GM19463 (cell line): ENCODE measurements at regions not wholly inside any gene's neighbourhood (a gene's known extent, or its start where the extent isn't known, plus 50 kb on each side); places are given as distances from the start of the nearest gene placed in this dataset.

Experiments
- ATAC-seq: cut with Tn5 transposase; IDR thresholded peaks from one replicate; pipeline ENCODE4 v1.9.1; 2021; ENCODE audit warnings: mild to moderate bottlenecking, moderate library complexity; ENCODE audit not compliant: unreplicated experiment

DNA sequence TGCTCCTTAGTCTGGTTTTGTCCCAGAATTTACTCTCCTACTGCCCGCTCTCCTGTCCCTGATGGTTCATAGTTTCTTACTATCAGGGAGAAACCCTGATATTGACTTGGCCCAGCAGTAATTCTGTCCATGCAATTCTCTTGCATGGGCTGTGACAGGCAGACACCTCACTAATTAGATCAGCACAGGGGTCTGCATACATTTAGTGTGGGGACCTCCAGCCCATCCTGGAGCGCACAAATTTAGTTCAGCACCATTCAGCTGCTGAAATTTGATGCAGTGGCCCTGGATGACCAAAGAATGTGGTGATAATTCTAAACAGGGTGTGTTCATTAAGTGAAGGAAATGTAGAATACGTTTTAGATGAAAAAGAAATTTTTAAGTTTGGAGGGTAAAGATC lies 555.5 kb upstream of the TBL1XR1 start:
- no peak for ATAC-seq

DNA sequence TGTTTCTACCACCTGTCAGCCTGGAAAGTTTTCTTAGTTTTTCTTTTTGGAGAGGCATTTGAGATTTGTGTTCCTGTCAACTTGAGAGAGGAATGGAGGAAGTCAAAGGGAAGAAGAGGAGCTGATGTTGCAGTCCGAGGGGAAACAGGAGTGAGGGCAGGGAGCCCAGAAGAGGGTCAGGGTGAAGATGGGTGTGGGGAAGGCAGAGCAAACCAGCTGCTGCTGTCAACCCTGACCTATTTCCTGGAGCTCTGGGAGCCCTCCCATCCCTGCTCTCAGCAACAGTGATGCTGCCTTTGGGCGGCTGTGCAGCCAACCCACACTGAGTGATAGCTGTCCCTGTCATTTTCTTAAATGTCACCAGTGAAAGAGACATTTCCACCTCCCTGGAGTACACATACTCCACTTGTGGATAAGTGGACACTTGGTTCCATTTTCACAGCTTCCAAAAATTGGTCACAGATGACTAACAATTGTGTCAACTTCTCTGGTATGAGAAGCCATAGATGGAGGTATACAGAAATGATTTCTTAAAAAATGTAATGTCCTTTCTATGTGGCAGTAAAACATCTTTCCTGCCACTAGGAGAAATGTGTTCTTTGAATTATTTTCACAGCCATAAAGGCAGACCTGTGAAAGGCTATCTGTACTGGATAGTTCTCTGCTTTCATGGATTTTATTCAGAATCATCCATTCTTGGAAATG lies 556.3 kb upstream of the TBL1XR1 start:
- ATAC-seq = no peak

DNA sequence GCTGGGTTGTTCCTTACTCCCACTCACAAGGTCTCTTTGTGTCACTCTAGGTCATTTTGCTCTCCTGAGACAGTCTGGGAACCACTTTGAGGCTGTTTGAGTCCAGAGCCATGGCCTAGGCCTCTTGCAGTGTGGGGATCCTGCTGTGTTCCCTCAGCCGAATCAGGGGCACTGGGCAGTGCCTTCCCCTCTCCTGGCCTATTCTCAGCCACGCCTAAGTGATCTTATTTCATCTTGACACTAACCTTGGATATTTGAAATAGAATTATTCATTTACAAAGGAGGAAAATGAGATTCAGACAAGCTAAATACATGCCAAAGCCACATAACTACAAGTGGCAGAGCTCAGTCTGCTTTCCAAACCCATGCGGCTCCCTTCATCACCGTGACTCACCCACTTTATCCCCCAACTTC lies 557.2 kb upstream of the TBL1XR1 start:
- no peak for ATAC-seq

DNA sequence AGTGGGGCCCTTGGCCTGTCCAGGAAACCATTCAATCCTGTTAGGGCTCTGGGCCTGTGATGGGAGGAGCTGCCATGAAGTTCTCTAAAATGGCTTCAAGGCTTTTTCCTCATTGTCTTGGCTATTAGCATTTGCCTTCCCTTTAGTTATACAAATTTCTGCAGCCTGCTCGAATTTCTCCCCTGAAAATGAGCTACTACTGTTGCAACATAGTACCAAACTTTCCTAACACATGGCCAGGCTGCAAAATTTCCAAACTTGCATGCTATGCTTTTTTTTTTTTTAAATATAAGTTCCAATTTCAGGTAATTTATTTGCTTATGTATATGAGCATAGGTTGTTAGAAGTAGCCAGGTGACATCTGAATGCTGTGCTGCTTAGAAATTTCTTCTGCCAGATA lies 560.8 kb upstream of the TBL1XR1 start:
- no peak for ATAC-seq

DNA sequence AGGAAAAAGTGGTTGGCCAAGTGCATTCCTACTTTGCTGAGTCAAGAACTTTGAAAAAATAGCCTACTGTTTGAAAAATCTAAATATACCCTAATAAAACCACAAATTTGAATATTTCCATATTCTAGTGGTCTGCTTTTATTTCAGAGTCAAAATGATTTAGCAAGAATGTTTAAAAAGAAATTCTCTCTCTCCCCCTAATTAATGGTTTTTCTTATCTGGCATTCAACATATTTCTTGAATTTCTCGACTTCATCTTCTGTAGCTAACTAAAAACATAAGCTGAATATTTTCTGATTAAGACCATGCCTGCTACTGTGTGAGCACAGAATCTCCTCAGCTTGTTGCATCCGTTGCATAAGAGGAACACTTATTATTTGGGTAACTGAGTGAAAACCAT lies 563.5 kb upstream of the TBL1XR1 start:
- ATAC-seq = no peak

DNA sequence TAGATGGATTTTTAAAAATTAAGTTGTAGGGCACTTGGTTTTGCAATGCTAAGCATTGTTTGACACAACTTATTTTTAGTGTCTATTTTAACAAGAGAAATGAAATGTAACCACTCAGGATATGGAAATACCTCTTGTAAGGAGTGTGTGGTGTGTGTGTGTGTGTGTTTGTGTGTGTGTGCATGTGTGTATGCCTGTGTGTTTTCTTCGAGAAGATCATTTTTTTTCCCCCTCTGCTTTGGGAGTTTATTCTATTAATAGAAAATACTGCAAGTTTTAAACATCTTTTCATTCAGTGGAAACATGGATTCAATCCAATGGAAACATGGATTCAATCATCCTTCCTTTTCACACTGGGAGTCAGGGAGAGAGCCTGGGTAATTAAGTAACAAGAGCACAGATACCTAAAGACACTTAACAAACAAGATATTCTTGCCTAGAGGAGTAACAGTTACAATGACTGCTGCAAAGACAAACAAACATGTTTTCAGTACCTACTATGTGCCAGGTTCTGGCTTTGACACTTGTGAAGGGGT lies 567.2 kb upstream of the TBL1XR1 start:
- ATAC-seq = no peak

DNA sequence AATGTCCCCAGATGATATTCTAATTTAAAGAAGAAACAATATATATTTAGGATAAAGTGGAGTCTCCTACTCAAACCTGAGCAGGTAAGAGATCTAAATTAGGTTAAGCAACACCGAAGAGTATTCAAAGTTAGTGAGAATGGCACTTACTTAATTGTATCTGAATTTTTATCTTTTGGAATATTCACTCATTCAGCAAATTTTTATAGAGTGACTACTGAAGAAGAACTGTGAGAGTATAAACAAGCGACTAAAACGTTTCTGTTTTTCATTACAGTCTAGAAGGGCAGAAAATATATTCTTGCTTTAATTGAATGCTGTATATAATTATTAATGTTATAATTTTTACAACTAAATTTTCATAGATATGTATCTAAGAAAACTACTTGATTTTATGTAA lies 567.7 kb upstream of the TBL1XR1 start:
- ATAC-seq = no peak

DNA sequence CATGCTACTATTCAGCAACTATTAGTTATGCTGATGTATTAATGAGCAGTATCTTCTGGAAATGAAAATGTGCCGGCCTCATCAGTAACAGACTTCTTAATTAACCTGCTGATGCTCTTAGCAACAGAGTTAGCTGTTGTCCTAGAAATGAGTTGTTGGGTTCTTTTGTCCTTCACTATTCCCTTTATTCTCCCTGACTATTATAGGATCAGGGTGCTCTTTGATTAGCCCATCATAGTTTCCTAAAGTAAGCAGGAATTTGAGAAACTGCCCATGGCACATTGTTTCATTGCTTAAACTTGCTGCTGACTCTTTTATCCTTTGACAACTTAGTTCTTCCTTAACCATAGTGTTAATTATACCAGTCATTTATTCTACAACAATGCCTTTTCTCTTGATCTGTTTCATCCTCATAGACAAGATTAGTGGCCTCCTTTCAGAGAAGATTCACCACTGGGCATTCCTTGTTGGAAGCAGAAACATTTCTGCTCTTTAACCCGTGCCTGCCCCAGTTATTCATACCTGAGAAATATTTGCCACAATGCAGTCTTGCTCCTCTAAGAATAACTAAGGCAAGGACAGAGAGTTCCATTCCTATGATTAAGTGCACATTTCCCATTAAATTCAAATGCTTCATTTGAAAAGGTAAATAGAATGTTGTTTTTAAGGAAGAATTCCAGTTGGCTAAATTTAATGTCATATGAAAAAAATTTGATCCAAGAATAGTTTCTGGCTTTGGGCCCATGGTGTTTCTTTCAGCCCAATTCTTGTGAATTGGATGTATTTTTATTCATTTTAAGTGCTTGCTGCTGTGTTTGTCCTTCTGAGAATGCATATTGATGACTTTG lies 573.3 kb upstream of the TBL1XR1 start:
- no peak for ATAC-seq

DNA sequence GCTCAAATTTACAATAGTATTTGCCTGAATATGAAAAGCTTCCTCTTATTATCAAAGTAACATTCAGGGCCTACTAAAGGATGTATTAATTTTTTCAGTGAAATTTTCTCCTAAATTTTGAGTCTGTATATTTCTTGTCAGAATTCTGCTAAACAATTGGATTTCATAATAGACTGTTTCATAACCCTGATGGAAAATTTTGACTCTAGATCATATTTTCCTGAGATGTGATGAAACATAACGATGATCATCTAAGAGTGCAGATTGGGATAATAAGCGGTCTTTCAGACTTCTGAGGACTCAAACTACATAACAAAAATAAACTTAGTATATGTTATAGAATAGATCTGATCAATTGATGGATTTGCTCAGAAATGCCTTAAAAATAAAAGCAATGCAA lies 574.5 kb upstream of the TBL1XR1 start:
- no peak for ATAC-seq

DNA sequence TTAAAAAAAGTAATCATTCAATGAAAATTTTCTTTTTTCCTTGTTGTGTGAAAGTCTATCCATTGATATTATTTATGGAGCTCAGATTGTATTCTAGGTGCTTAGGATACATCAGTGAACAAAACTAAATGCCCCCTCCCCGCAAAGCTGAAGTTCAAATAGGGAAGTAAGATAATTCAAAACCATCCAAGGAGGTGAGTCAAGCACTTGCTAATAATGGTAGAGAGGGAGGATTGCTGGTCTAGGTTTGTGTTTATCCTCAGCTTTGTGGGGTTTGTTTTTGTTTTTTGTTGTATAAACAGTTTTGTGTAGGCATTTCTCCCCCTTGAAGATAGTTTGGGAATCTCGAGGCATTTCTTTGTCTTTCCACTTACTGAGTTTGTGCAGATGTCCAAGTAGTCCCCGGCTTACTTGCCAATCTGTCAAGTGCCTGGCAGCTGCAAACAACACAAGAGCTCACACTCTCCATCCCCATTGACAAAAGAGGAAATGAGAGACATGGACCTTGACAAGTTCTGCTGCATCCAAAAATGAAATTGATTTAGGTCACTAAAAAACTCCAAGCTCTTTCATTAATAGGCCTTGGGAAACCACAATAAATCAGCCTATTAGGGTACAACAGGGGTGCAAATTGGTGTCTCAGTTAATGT lies 575.8 kb upstream of the TBL1XR1 start:
- ATAC-seq = peak; percentile 39

DNA sequence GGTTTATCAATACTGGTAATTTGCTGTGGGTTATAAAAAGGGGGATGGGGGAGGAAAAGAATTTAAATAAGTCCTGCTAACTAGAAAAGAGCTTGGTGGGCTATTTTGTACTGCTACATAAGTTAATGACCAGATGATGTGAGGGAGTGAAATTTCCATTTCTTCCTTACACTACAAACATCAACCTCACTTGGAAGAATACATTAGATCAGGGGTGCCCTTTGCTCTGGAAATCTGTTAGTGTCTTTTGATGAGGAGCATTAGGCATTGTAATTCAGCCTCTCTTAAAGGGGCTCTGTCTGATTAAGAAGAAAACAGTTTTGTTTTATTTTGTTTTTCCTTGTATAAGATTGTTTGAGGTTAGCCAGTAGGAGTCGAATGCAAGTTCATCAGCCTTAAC lies 576.4 kb upstream of the TBL1XR1 start:
- ATAC-seq = no peak

DNA sequence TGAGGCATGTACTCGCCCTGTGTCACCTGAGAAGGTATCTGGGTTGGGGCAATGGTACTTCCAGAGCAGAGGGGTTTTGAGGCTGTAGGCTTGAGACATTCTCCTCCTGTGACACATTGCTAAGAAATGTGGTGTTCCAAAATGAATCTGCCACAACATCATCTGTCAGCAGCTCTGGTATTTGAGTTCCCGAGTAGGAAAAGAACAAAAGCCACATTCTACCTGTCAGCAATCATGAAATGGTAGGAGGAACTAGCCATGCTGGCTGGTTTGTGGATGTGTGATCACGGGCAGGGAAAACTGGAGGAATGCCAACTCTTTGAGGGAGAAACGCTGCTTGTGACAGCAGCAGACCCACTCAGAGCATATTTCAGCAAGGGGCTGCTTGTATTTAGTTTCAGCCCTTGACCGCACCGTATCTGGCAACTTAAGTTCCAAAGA lies 579.4 kb upstream of the TBL1XR1 start:
- no peak for ATAC-seq

DNA sequence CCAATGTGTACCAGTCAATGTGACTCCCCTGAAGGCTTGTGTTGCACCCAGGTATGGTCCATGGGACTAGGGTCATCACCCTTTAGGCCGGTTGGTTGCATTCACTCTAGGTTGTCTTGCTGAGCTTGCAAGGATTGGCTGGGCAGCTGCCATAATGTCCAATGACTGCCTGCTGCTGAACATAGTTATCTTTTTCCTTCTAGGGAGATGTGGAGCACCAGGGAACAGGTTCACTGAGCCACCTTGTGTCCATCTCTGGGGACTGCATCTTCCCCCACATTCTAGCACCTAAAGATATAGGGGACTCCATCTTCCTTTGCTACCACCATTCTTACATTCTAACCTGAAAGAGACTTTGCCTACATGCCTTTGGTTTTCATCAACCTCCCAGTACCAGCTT lies 580.4 kb upstream of the TBL1XR1 start:
- peak; percentile 90 for ATAC-seq

DNA sequence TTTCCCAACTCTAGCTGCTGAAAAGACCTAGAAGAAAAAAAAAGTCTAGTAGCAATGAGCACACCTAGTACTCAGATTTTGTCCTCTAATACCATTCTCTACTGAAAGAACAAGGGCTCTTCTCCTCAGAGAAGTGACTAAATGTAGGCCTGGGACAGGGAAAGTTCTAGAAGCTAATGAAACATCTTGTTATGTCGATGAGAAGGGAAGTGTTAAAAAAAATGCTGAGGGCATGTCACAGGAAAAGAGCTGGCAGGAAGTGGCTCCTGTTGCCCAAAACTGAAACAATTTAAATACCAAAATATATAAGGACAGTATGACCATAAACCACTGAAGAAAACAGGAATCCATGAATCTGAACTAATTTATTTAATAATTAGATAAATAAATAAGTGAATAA lies 581.4 kb upstream of the TBL1XR1 start:
- no peak for ATAC-seq

DNA sequence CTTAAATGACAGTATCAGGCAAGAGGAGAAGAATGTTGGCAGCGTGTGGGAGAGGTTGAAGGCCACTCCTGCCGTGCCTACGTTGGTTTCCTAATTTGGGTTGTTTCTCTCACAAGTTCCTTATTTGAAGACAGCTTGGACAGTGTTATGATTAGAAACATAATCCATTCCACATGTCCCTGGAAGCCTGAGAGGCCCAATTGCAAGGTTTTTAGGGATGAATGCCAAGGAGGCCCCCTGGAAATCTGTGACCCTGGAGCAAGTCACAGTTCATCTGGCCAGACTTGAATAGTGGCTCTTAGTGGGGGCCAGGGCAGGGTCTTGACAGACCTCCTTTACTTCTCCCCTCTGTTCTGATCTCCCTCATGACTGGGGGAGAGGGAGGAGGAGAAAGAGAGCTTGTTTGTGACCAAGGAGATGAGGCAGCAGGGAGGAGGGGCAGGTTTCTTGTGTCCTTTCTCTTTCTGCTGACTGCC lies 584.4 kb upstream of the TBL1XR1 start:
- ATAC-seq = no peak

DNA sequence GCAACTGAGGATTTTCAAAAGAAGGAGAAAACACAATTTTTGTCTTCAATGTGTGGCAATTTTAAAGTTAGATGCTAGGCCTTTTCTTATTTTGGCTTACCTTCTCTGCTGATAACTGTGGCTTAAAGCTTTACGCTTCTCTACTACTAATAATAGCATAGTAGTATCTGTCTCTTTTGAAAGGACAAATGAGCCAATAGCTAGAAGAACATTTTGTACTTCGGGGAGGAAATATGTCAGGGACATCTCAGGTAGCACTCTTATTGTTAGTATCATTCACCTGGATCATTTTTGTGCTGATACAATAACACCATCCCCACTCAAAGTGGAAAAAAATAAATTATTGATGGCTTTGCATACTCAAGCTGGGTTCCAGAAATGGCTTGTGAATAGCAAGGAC lies 586.1 kb upstream of the TBL1XR1 start:
- no peak for ATAC-seq

DNA sequence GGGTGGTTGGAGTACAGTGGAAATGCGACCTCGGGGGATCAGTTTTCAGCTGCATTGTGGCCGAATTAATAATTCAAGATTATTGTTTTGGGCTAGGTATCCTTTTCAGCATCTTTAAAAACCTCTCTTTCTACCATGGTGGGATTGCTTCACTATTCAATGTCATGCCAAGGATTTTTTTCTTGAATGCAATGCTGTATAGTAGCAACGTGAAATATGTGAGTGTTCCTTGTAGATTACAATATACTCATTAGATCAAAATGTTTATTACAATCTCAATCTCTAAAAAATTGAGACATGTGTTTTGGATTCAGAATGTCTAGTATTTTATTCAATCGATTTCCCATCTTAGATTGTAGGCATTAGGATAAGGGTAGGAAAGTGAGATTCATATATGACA lies 586.5 kb upstream of the TBL1XR1 start:
- no peak for ATAC-seq

DNA sequence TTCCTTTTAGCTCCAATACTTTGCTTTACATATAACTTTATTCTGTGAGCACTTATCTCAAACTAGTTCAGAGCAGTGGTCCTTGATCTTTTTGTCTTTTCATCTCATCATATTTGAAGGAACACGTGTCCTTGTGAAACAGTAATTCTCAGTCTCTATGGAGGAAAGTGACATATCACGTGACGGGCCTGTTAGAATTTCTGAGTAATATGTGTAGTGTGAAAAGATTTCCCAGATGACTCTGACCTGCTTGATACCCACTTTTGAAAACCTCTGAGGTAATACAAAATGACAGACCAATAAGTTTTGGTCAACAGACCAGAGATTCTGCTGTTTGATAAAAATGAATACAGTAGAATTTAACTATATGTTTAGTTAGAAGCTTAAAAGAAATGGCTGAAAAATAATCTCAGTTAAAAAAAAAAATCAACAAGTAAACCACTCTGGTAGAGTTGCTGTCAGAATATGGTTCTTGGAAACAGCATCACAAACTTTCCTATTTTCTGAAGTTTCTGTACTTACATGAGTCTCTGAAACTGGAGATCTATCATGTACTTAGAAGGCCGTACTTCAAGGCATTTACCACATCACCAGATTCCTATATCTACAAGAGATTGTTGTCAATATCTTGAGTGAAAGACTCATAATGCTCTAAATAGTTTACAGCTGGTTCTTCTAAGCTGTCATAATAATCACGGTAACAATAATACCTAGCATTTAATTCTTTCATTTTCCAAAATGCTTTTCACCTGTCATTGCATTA lies 590.2 kb upstream of the TBL1XR1 start:
- peak; percentile 85 for ATAC-seq

DNA sequence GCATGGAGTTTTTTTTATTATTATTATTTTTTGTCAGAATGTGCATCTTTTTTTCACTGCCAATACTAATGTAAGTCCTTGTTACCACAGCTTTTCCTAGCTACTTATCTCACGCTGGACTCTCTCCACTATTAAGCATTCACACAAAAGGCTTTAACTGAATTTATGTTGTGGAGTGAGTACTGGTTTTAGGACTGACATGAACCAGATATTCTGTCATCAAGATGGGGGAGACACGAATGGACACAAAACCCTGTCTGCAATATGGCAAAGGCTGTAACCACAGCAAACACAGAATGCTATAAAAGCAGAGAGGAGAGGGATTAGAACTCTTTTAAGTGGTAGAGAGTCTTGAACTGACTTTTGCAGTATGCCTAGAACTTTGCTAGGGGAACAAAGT lies 592.2 kb upstream of the TBL1XR1 start:
- ATAC-seq = no peak

DNA sequence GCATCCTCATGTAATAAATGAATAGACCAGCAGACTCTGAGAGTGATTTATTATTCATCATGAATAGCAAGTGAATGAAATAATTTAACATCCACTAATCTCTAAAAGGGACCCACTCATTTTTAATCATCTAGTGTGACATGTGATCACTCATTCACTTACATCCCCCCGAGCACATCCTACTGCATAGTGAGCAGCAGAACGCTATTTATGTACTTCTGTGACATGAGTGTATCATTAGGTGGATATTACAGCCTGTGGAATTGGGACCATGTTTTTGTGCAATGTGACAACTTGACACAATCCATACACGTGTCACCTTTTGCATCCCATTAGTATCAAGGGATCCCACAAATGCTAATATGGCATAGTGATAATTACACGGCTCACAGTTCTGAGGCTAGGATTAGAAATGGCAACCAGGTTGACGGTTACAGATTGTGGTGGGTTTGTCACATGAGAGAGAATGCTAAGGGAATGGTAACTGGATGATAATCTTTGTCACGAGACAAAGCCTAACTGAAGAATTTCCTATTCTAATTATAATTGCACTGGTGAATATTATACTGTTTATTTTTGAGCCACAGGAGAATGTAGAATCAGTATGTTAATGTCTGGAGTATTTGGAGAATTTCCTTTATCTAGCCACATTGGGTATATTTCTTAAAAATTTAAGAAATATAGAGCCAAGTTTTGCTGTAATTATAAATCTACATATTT lies 595.2 kb upstream of the TBL1XR1 start:
- no peak for ATAC-seq
